Nucleus accumbens (tissue), 56 donors: ENCODE measurements at regions not wholly inside any gene's neighbourhood (a gene's known extent, or its start where the extent isn't known, plus 50 kb on each side); places are given as distances from the start of the nearest gene placed in this dataset.
"Not testable (repeated sequence)": the region's sequence is repeated elsewhere in the genome, so short reads cannot be mapped to it uniquely, and the experiment has no call there.

Experiments
- DNase-seq, 56 donors: peaks; one replicate each; lab custom pipeline; 2025; lab: John Stamatoyannopoulos, UW

GRCh38 chr11:91563176-91563575 is 661.4 kb upstream of the FAT3 start:
- DNase-seq = no peak

GRCh38 chr11:91560434-91560833 is 664.2 kb upstream of the FAT3 start:
- DNase-seq = no peak

GRCh38 chr11:91538065-91538464 is 686.6 kb upstream of the FAT3 start:
- no peak for DNase-seq

GRCh38 chr11:91536366-91536765 is 688.3 kb upstream of the FAT3 start:
- DNase-seq = no peak

- DNase-seq = no peak
Measured at GRCh38 chr11:91528965-91529364, 695.7 kb upstream of the FAT3 start.

- DNase-seq = no peak
Measured at GRCh38 chr11:91527380-91528030, 697.1 kb upstream of the FAT3 start.

GRCh38 chr11:91513734-91514133 is 710.9 kb upstream of the FAT3 start:
- DNase-seq = no peak

GRCh38 chr11:91497847-91498246 is 726.8 kb upstream of the FAT3 start:
- DNase-seq = no peak

- DNase-seq = no peak
Measured at GRCh38 chr11:91495837-91496236, 728.8 kb upstream of the FAT3 start.

GRCh38 chr11:91489989-91490388 is 734.6 kb upstream of the FAT3 start:
- DNase-seq = no peak

- not testable (repeated sequence) for DNase-seq
Measured at GRCh38 chr11:91483956-91484355, 740.7 kb upstream of the FAT3 start.

GRCh38 chr11:91481875-91482274 is 742.7 kb upstream of the FAT3 start:
- DNase-seq = not testable (repeated sequence)

- DNase-seq = no peak
Measured at GRCh38 chr11:91470656-91471055, 754.0 kb upstream of the FAT3 start.

- DNase-seq = no peak
Measured at GRCh38 chr11:91459840-91460239, 764.8 kb upstream of the FAT3 start.

- no peak for DNase-seq
Measured at GRCh38 chr11:91446267-91446666, 778.4 kb upstream of the FAT3 start.

GRCh38 chr11:91435694-91436395 is 788.8 kb upstream of the FAT3 start:
- DNase-seq = no peak

- DNase-seq = no peak
Measured at GRCh38 chr11:91433284-91434010, 791.2 kb upstream of the FAT3 start.

- DNase-seq = no peak
Measured at GRCh38 chr11:91421641-91422040, 803.0 kb upstream of the FAT3 start.

- no peak for DNase-seq
Measured at GRCh38 chr11:91407842-91408241, 816.8 kb upstream of the FAT3 start.

- DNase-seq = no peak
Measured at GRCh38 chr11:91406009-91406408, 818.6 kb upstream of the FAT3 start.

- DNase-seq = no peak
Measured at GRCh38 chr11:91404344-91404743, 820.3 kb upstream of the FAT3 start.

GRCh38 chr11:91397134-91397468 is 827.5 kb upstream of the FAT3 start:
- DNase-seq = no peak
